ENCODE measurements at regions not wholly inside any gene's neighbourhood (a gene's known extent, or its start where the extent isn't known, plus 50 kb on each side); places are given as distances from the start of the nearest gene placed in this dataset.
"Not testable (repeated sequence)": the region's sequence is repeated elsewhere in the genome, so short reads cannot be mapped to it uniquely, and the experiment has no call there.

DNA sequence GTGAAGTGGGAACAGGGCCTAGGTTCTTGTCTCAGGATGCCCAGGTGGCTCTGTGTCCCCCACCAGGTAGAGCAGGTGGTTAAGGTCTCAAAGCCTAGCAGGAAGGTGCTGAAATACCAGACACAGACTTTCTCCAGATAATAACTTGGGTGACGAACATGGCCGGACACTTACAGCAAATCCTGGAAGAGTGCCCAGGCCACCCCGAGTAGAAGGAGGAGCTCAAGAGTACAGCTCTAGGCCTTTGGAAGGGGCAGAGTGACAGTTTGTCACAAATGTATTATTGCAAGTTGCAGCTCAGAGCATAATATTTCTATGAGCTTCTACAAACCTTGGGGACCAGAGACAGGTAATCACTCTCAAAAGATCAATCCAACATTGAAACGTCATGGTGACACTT, 251.6 kb upstream of the SOX4 start:
- DNase-seq (ENCODE audit: low read depth): no peak
- no peak overlapping the region for H3K4me3 ChIP-seq (ENCODE audit: low read depth, low read length)
- TF ChIP-seq, protein P1, sequence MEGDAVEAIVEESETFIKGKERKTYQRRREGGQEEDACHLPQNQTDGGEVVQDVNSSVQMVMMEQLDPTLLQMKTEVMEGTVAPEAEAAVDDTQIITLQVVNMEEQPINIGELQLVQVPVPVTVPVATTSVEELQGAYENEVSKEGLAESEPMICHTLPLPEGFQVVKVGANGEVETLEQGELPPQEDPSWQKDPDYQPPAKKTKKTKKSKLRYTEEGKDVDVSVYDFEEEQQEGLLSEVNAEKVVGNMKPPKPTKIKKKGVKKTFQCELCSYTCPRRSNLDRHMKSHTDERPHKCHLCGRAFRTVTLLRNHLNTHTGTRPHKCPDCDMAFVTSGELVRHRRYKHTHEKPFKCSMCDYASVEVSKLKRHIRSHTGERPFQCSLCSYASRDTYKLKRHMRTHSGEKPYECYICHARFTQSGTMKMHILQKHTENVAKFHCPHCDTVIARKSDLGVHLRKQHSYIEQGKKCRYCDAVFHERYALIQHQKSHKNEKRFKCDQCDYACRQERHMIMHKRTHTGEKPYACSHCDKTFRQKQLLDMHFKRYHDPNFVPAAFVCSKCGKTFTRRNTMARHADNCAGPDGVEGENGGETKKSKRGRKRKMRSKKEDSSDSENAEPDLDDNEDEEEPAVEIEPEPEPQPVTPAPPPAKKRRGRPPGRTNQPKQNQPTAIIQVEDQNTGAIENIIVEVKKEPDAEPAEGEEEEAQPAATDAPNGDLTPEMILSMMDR (IDR thresholded peaks at IDR 0.05; ENCODE audit: low read depth, low read length): no peak
- TF ChIP-seq, protein P2, sequence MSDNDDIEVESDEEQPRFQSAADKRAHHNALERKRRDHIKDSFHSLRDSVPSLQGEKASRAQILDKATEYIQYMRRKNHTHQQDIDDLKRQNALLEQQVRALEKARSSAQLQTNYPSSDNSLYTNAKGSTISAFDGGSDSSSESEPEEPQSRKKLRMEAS (IDR thresholded peaks at IDR 0.05; ENCODE audit: low read depth, low read length): no peak
- TF ChIP-seq POLR2A (IDR thresholded peaks at IDR 0.05; ENCODE audit: extremely low read depth, insufficient read length) (no peak), MYC (IDR thresholded peaks at IDR 0.05; ENCODE audit: low read depth, low read length) (no peak)

DNA sequence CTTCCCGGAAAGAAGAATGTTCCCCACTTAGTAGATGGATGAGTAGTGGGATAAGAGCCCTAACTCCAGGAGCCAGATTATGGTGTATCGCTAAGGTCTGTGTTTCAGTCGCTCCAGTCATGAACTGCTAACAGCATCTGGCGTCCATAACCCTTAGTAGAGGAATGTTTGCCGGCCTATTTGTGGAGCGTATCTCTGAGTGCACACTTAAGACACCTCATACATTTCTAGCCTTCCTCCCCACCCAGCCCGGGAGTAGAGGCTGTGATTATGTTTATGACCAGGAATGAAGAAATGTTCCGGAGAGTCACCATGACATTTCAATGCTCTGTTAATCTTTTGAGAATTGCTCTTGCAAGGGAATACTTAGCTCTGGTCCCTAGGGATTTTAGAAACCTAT, 251.1 kb upstream of the SOX4 start:
- no peak overlapping the region for H3K4me3 ChIP-seq (ENCODE audit: low read depth, low read length)
- TF ChIP-seq, protein P1 (IDR thresholded peaks at IDR 0.05; ENCODE audit: low read depth, low read length): no peak
- TF ChIP-seq MYC (IDR thresholded peaks at IDR 0.05; ENCODE audit: low read depth, low read length): no peak
- no peak for TF ChIP-seq POLR2A (IDR thresholded peaks at IDR 0.05; ENCODE audit: extremely low read depth, insufficient read length)
- TF ChIP-seq, protein P2 (IDR thresholded peaks at IDR 0.05; ENCODE audit: low read depth, low read length): no peak
- DNase-seq (ENCODE audit: low read depth): no peak

DNA sequence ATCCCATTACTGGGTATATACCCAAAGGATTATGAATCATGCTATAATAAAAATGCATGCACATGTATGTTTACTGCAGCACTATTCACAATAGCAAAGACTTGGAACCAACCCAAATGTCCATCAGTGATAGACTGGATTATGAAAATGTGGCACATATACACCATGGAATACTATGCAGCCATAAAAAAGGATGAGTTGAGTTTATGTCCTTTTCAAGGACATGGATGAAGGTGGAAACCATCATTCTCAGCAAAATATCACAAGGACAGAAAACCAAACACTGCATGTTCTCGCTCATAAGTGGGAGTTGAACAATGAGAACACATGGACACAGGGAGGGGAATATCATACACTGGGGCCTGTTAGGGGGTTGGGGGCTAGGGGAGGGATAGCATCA, 247.8 kb upstream of the SOX4 start:
- H3K4me3 ChIP-seq (ENCODE audit: low read depth, low read length); DNase-seq (ENCODE audit: low read depth): not testable (repeated sequence)

DNA sequence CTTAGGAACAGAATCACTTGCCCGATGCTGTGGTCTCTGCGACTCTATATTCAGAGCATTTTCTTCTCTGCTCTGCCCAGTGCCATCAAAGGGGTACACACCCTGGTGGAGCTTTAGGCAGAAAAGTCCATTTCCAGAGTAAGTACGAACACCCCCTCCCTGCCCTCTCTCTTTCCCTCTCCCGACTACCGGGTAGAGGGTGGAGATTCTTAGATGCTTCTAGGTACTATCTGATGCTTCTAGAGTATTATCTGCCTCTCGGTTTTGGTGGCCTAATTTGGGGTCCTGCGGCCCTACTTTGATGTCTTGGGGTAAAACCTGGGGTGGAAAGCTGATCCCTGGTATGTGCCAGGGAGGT, 245.4 kb upstream of the SOX4 start:
- DNase-seq (ENCODE audit: low read depth): no peak
- no peak overlapping the region for H3K4me3 ChIP-seq (ENCODE audit: low read depth, low read length)
- TF ChIP-seq POLR2A (IDR thresholded peaks at IDR 0.05; ENCODE audit: extremely low read depth, insufficient read length) (no peak), MYC (IDR thresholded peaks at IDR 0.05; ENCODE audit: low read depth, low read length) (no peak)
- TF ChIP-seq, protein P2 (IDR thresholded peaks at IDR 0.05; ENCODE audit: low read depth, low read length): no peak
- TF ChIP-seq, protein P1 (IDR thresholded peaks at IDR 0.05; ENCODE audit: low read depth, low read length): no peak

DNA sequence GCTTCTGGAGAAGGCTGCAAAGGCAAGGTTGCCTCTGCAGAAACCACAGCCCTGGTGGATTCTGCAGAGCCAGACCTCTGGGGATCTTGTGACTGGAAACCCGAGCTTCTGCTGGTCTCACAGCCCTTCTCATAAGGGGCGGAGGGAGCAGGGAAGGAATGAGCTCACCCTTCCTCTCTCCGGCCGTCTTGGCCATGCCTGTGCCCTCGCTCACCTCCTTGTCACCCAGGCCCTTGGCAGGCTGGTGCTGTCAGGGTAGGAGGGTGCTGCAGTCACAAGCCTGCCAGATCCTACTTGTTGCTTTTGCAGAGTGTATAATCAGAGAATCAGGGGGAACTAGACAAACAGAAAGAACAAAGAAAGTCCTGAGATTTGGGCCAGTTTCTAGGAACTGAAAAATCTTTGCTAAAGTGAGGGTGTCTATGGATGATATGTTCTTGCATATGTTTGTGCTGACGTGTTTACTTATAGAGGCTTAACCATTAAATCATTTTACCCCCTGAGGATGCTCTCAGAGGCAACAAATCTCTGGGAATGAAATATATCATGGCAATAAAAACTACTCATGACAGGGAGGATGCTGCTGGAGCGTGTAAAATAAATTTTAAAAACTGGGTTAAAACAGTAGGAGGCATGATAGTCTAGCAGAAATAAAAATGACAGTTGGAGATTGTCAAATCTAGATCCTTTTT, 244.9 kb upstream of the SOX4 start:
- no peak for TF ChIP-seq MYC (IDR thresholded peaks at IDR 0.05; ENCODE audit: low read depth, low read length)
- TF ChIP-seq, protein P1 (IDR thresholded peaks at IDR 0.05; ENCODE audit: low read depth, low read length): no peak
- TF ChIP-seq POLR2A (IDR thresholded peaks at IDR 0.05; ENCODE audit: extremely low read depth, insufficient read length): no peak
- TF ChIP-seq, protein P2 (IDR thresholded peaks at IDR 0.05; ENCODE audit: low read depth, low read length): no peak
- DNase-seq (ENCODE audit: low read depth): no peak
- H3K4me3 ChIP-seq (ENCODE audit: low read depth, low read length): no peak overlapping the region

DNA sequence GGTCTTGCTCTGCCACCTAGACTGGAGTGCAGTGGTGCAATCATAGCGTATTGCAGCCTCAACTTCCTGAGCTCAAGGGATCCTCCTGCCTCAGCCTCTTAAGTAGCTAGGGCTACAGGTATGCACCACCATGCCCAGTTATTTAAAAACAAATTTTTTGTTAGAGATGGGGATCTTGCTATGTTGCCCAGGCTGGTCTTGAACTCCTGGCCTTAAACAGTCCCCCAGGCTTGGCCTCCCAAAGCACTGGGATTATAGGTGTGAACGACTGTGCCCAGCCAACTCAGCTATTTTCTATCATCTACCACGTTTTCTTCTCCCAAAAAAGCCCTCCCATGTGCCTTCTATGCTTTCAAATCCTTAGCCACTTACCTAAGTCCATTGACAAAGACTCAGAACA, 243.7 kb upstream of the SOX4 start:
- no peak for DNase-seq (ENCODE audit: low read depth)
- TF ChIP-seq MYC (IDR thresholded peaks at IDR 0.05; ENCODE audit: low read depth, low read length): no peak
- TF ChIP-seq POLR2A (IDR thresholded peaks at IDR 0.05; ENCODE audit: extremely low read depth, insufficient read length): no peak
- TF ChIP-seq, protein P2 (IDR thresholded peaks at IDR 0.05; ENCODE audit: low read depth, low read length): no peak
- TF ChIP-seq, protein P1 (IDR thresholded peaks at IDR 0.05; ENCODE audit: low read depth, low read length): no peak
- H3K4me3 ChIP-seq (ENCODE audit: low read depth, low read length): no peak overlapping the region
